IPS-18a (cell line): ENCODE measurements at regions not wholly inside any gene's neighbourhood (a gene's known extent, or its start where the extent isn't known, plus 50 kb on each side); places are given as distances from the start of the nearest gene placed in this dataset.

Source experiments
- H3K27ac ChIP-seq: one replicate; pipeline ENCODE4 v1.5.1; 2013; ENCODE audit warnings: low read length
- H3K27me3 ChIP-seq: one replicate; pipeline ENCODE4 v1.6.1; 2013; ENCODE audit warnings: mild to moderate bottlenecking, low read length; ENCODE audit not compliant: control insufficient read depth, insufficient read depth
- H3K36me3 ChIP-seq: one replicate; pipeline ENCODE4 v1.6.1; 2013; ENCODE audit warnings: low read depth, low read length; ENCODE audit not compliant: control insufficient read depth
- H3K4me1 ChIP-seq: one replicate; pipeline ENCODE4 v1.6.1; 2013; ENCODE audit warnings: low read depth, low read length; ENCODE audit not compliant: control insufficient read depth
- H3K4me3 ChIP-seq: one replicate; pipeline ENCODE4 v1.5.1; 2013; ENCODE audit warnings: low read length
- H3K9ac ChIP-seq: one replicate; pipeline ENCODE4 v1.6.1; 2013; ENCODE audit warnings: mild to moderate bottlenecking, low read length, moderate library complexity
- H3K9me3 ChIP-seq: one replicate; pipeline ENCODE4 v1.6.1; 2013; ENCODE audit warnings: low read depth, low read length; ENCODE audit not compliant: control insufficient read depth

DNA sequence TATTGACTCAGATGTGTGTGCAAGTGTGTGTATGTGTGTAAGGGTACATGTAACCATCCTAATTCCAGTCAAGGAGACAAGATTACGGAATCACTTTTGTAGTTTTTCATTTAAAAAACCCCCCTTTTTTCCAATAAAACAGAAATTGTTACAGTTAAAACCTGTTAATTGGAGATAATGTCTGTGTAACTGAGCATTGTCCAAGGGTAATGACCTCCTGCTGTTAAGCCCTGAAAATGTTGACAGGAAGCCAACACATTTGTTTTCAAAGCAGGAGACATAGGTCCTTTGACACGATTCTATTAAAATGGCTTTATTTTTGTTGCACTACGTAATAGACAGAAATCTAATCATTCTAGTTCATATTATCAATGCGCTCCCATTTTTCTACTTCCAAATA, 457.3 kb upstream of the ARRDC3 start:
- H3K4me1 ChIP-seq: peaks cover 22% of the 10 kb centered on the region
- no peaks in the 10 kb centered on the region for H3K9me3 ChIP-seq

DNA sequence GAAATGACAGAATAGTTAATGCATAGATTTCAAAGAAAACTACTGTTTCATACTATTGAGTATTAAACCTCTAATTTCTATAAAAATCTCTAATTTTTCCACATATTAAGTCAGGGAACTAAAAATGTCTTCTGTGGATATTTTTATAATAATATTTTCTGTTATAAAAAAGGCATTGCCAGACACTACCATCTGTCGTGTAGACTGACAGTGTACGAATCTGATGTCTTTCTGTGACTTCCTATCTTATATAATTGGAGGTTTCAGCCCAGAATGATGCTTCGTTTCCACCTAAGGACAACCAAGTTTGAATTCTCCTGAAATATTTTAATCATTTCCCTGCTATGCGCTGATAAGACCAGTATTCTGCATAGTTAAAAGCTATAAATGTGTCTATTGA, 456.6 kb upstream of the ARRDC3 start:
- Histone ChIP-seq H3K4me1 (peaks cover 22% of the 10 kb centered on the region), H3K4me3 (no peak overlapping the region), H3K27ac (no peak overlapping the region), H3K27me3 (no peaks in the 10 kb centered on the region), H3K9ac (no peak overlapping the region), H3K36me3 (no peaks in the 10 kb centered on the region), H3K9me3 (no peaks in the 10 kb centered on the region)

More for the DNA sequence above, 457.3 kb upstream of the ARRDC3 start:
- Histone ChIP-seq H3K9ac (no peak overlapping the region), H3K4me3 (no peak overlapping the region), H3K27ac (no peak overlapping the region), H3K36me3 (no peaks in the 10 kb centered on the region), H3K27me3 (no peaks in the 10 kb centered on the region)

DNA sequence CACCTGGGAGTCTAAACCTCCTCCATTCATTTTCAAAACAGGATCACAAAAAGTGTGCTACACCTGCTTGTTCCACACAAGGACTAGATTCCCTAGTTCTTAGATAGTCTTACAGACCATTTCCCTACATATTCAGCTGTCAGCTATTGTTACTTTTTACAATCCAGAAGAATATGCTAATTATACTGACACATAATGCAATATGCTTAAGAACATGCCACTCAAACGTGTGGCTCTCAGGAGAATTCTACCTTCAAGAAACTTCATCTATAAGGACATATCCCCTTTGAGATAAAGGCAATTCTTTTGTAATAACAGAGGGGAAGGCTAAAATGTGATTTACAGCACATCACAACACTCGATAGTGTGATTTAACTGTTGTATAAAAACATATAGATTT, 456.1 kb upstream of the ARRDC3 start:
- Histone ChIP-seq H3K27ac (no peak overlapping the region), H3K36me3 (no peaks in the 10 kb centered on the region), H3K4me3 (no peak overlapping the region), H3K9ac (no peak overlapping the region), H3K27me3 (no peaks in the 10 kb centered on the region), H3K9me3 (no peaks in the 10 kb centered on the region), H3K4me1 (peaks cover 22% of the 10 kb centered on the region)

DNA sequence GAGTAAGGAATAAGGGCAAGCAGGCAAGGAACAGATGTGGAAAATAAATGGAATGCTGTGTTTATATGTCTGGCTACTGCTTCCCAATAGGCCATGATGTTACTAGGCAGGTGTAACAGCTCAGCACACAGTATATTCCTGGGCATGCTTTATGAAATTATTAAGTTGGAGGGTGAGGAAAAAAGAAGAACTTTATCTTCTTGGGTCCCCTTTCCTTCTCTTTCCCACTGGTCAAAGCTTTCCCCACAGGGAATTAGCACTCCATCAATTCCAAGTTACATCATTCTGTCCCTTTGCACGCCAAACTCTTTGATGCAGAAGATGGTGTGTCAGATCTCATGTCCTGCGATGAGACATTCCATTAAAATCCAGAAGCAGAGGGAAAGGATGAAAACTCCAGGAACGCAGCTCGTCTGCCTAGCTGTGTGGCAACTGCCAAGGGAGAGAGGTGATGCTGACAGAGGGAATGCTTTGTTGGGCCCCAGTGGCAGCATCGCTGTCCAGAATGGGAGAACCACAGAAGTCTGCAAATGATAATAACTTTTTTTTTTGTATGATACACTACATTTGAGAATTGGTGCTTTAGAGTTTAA, 447.3 kb upstream of the ARRDC3 start:
- H3K27me3 ChIP-seq: no peaks in the 10 kb centered on the region
- H3K9ac ChIP-seq: no peak overlapping the region
- no peak overlapping the region for H3K4me3 ChIP-seq
- no peaks in the 10 kb centered on the region for H3K36me3 ChIP-seq
- no peaks in the 10 kb centered on the region for H3K9me3 ChIP-seq
- H3K4me1 ChIP-seq: peaks cover 7% of the 10 kb centered on the region
- no peak overlapping the region for H3K27ac ChIP-seq

DNA sequence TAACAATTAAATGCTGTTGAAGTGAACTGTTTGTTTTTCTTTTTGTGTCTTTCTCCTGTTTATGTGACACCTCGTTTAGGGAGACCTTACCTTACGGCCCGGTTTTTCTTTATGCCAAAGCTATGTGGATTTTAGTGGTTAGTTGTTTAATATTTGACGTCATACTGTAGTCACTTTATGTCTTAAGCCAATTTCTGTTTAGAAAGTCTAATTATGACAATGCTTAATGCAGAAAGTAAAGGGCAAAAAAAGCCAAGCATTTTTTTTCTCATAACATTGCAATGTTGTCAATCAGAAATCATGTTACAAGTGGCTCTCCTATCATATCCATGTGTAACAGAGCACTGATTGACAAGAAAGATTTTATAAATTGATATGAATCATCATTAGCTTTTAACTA, 442.5 kb upstream of the ARRDC3 start:
- Histone ChIP-seq H3K4me3 (no peak overlapping the region), H3K27ac (no peak overlapping the region), H3K27me3 (no peaks in the 10 kb centered on the region), H3K36me3 (no peaks in the 10 kb centered on the region), H3K9ac (no peak overlapping the region), H3K4me1 (peaks cover 7% of the 10 kb centered on the region), H3K9me3 (no peaks in the 10 kb centered on the region)

DNA sequence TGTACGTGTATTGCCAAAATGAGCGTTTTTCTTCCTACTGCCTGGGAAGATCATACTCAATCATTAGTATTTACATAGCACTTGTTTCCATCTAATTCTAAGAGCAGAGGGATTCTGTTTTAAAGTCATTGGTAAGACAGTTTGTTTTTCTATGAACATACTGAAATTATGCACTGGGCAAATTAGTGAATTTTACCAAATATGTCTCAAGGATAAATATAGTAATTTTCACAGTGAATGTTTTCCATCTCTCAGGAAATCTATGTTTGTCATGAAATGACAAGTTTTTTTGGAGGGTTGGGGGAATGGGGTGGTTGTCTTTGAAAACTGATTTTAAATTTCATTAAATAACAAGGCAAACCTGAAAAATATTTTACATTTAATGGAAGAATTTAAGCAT, 441.3 kb upstream of the ARRDC3 start:
- no peaks in the 10 kb centered on the region for H3K36me3 ChIP-seq
- no peak overlapping the region for H3K4me3 ChIP-seq
- H3K27ac ChIP-seq: no peak overlapping the region
- no peak overlapping the region for H3K9ac ChIP-seq
- H3K4me1 ChIP-seq: peaks cover 7% of the 10 kb centered on the region
- H3K9me3 ChIP-seq: no peaks in the 10 kb centered on the region
- H3K27me3 ChIP-seq: no peaks in the 10 kb centered on the region

DNA sequence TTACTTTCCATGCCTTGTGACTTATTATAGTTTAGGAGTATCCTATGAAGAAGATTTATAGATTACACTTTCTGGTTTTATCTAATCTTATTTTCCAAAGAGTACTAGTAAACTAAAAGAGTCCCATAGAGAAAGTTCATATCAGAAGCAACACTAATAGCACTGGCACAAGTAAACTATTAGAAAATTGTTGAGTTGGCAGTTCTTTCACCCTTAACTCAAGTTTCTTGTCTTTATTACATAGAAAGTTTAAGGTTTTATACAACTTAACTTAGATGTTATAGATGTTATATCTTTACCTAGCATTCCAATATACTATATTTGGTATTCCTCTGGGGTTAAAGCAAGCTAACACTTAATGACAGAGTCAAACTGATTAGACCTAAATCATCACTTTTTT, 437.8 kb upstream of the ARRDC3 start:
- H3K4me3 ChIP-seq: no peak overlapping the region
- no peak overlapping the region for H3K9ac ChIP-seq
- no peaks in the 10 kb centered on the region for H3K9me3 ChIP-seq
- no peaks in the 10 kb centered on the region for H3K36me3 ChIP-seq
- H3K4me1 ChIP-seq: no peaks in the 10 kb centered on the region
- no peaks in the 10 kb centered on the region for H3K27me3 ChIP-seq
- H3K27ac ChIP-seq: no peak overlapping the region

DNA sequence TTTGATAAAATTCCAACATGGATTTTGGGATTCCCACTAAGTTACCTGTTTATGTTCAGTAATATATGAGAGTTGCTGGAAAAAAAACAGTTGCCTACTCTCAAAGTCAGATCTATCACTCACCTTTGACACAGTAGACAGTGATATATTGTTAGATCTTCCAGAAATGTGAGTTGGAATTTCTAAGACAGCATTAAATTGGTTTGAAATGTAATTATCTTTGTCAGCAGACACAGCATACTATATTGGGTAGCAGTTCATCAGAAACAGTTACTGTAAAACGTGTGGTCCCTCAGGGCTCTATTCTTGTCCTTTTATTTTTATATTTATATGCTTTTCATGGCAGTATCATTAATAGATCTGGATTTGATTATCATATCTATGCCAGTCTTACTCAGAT, 433.6 kb upstream of the ARRDC3 start:
- no peaks in the 10 kb centered on the region for H3K36me3 ChIP-seq
- no peaks in the 10 kb centered on the region for H3K4me1 ChIP-seq
- H3K4me3 ChIP-seq: no peak overlapping the region
- no peaks in the 10 kb centered on the region for H3K9me3 ChIP-seq
- H3K9ac ChIP-seq: no peak overlapping the region
- no peaks in the 10 kb centered on the region for H3K27me3 ChIP-seq
- H3K27ac ChIP-seq: no peak overlapping the region

DNA sequence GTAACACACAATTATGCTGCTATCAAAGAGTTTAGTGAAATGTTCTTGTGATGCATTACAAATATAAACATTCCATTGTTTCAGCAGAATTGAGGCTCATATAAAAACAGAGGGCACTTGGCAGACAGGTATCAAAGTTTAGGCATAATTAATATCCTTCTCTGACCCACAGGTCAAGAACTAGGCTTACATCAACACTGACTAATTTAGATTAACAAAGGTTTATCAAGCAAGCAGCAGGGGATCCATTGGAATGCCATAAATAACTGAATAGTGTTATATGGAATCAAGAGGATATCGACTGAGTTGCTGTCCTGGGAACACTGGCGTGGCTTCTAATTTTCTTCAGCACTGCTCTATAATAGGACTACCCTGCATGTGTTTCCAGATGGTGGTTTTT, 414.5 kb upstream of the ARRDC3 start:
- Histone ChIP-seq H3K9ac (no peak overlapping the region), H3K9me3 (peaks cover 4% of the 10 kb centered on the region), H3K4me3 (no peak overlapping the region), H3K27ac (no peak overlapping the region), H3K36me3 (no peaks in the 10 kb centered on the region), H3K4me1 (no peaks in the 10 kb centered on the region), H3K27me3 (no peaks in the 10 kb centered on the region)

DNA sequence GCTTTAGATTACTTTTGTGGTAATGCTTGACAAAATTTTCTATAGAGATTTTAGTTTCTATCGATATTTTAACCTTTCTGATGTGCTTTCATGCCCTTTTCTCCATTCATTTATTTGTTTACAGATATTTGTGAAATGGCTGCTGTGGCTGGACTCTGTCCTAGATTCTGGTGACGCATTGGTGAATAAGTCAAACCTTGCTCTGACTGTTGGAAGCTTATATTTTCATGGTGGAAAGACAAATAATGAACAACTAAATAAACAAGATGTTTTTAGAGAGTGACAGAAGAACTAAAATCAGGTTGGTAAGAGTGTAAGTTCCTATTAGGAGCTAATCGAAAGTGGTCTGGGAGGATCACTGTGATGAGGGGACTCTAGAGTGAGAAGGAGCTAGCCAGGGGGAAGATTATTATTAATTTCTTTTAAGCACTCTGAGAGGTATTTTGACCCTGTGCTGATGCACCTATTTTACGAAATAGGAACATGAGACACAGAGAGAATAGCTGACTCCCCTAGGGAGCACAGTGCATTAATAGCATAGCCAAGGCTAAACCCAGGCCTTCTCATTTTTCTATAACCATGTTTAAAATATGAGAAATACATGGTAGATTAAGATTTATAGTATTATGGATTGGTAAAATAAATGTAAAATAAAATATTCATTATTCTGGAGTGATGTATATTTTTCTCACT, 411.9 kb upstream of the ARRDC3 start:
- H3K9me3 ChIP-seq: no peaks in the 10 kb centered on the region
- H3K4me1 ChIP-seq: no peaks in the 10 kb centered on the region
- no peak overlapping the region for H3K9ac ChIP-seq
- H3K27me3 ChIP-seq: no peaks in the 10 kb centered on the region
- no peak overlapping the region for H3K4me3 ChIP-seq
- no peak overlapping the region for H3K27ac ChIP-seq
- no peaks in the 10 kb centered on the region for H3K36me3 ChIP-seq

DNA sequence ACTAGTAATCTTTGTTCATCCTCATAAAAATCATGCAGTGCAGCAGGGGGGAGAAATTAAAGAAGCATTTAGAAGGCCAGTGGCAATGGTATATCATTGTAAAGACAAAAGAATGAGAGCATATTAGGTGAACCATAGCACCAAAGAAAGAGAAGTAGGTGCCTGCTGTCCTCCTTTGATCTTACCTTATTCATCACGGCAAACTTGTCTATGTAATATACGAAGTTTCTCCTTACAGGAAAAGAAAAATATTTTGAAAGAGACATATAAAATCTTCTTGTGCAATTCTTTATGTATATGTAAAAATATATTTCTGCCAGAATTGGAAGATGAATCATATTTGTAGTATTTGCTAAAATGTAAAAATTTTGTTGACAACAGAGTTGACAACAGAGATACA, 411.3 kb upstream of the ARRDC3 start:
- Histone ChIP-seq H3K4me1 (no peaks in the 10 kb centered on the region), H3K4me3 (no peak overlapping the region), H3K9ac (no peak overlapping the region), H3K36me3 (no peaks in the 10 kb centered on the region), H3K9me3 (no peaks in the 10 kb centered on the region), H3K27me3 (no peaks in the 10 kb centered on the region), H3K27ac (no peak overlapping the region)

DNA sequence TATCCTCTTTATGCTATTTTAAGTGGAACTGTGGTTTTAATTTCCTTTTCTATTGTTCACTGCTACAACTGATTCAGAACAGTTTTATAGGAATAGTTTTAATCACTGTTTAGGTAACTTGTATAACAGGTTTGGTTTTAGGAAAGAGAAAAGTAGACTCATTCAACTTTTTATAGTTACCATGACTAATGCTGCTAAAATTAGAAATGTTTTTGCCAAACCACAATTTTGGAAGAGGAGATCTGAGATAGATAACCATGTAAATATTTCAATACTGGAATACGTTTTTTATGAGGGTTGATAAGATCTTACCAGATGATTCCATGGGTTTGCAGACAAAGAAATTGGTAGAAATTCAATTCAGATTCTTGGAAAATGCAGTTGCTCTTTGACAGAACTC, 404.6 kb upstream of the ARRDC3 start:
- no peaks in the 10 kb centered on the region for H3K36me3 ChIP-seq
- H3K9me3 ChIP-seq: no peaks in the 10 kb centered on the region
- H3K4me3 ChIP-seq: no peak overlapping the region
- no peaks in the 10 kb centered on the region for H3K27me3 ChIP-seq
- H3K4me1 ChIP-seq: no peaks in the 10 kb centered on the region
- no peak overlapping the region for H3K27ac ChIP-seq
- H3K9ac ChIP-seq: no peak overlapping the region
